WTC11 (cell line): ENCODE measurements at regions not wholly inside any gene's neighbourhood (a gene's known extent, or its start where the extent isn't known, plus 50 kb on each side); places are given as distances from the start of the nearest gene placed in this dataset.

Source experiments
- ATAC-seq: fragments of 200-7000 bp; cut with Tn5 transposase; 2 replicates; pipeline ENCODE4 v1.10.0; 2021; ENCODE audit warnings: mild to moderate bottlenecking, moderate library complexity
- CTCF ChIA-PET: fragments of 300-600 bp; sonication (Branson Sonifier 250); formaldehyde crosslinking; loops from one replicate; lab custom pipeline; 2021; ENCODE audit warnings: antibody characterized with exemption; lab: Charles Lee
- POLR2A ChIA-PET: fragments of 350-600 bp; sonication (Branson Sonifier 250); formaldehyde crosslinking; loops from one replicate; lab custom pipeline; 2021; ENCODE audit warnings: antibody characterized with exemption; lab: Charles Lee
- DNase-seq: peaks from one replicate; pipeline ENCODE4 v3.0.0; 2021; ENCODE audit warnings: low spot score
- H3K27ac Mint-ChIP-seq: 2 replicates; pipeline ENCODE4 v1.8.0; 2021; ENCODE audit warnings: mixed read lengths
- H3K27me3 Mint-ChIP-seq: 2 replicates; pipeline ENCODE4 v1.8.0; 2021; ENCODE audit warnings: low read depth, mild to moderate bottlenecking, moderate library complexity, mixed read lengths
- H3K36me3 Mint-ChIP-seq: 2 replicates; pipeline ENCODE4 v1.8.0; 2021; ENCODE audit warnings: mixed read lengths
- H3K4me1 Mint-ChIP-seq: 2 replicates; pipeline ENCODE4 v1.8.0; 2022; ENCODE audit warnings: mixed read lengths
- H3K4me3 Mint-ChIP-seq: 2 replicates; pipeline ENCODE4 v1.8.0; 2021; ENCODE audit warnings: mild to moderate bottlenecking, moderate library complexity, mixed read lengths
- H3K9me3 Mint-ChIP-seq: 2 replicates; pipeline ENCODE4 v1.8.0; 2021; ENCODE audit warnings: mixed read lengths
- AR ChIP-seq: fragments of 250-450 bp; sonication (Bioruptor Pico); IDR thresholded peaks from 2 replicates; pipeline ENCODE4 v1.9.0; 2021; ENCODE audit warnings: mild to moderate bottlenecking
- ARID4B ChIP-seq: sonication (generic); formaldehyde crosslinking; IDR thresholded peaks from 2 replicates; pipeline ENCODE4 v1.8.0; 2023; ENCODE audit warnings: missing genetic modification reagents, mild to moderate bottlenecking, borderline replicate concordance
- ATF1 ChIP-seq: sonication (generic); formaldehyde crosslinking; IDR thresholded peaks from 2 replicates; pipeline ENCODE4 v1.8.1; 2023; ENCODE audit warnings: mild to moderate bottlenecking, moderate library complexity, missing genetic modification reagents
- ATF2 ChIP-seq: sonication (generic); formaldehyde crosslinking; IDR thresholded peaks from 2 replicates; pipeline ENCODE4 v1.8.1; 2022; ENCODE audit warnings: low read depth, missing genetic modification reagents, borderline replicate concordance
- E2F4 ChIP-seq: sonication (generic); formaldehyde crosslinking; IDR thresholded peaks from 2 replicates; pipeline ENCODE4 v1.8.1; 2022; ENCODE audit warnings: low read depth, mild to moderate bottlenecking, moderate library complexity, missing genetic modification reagents, borderline replicate concordance
- ESRRA ChIP-seq: sonication (generic); formaldehyde crosslinking; IDR thresholded peaks from 2 replicates; pipeline ENCODE4 v1.8.1; 2022; ENCODE audit warnings: mild to moderate bottlenecking, missing genetic modification reagents, borderline replicate concordance
- GABPB1 ChIP-seq: sonication (generic); formaldehyde crosslinking; IDR thresholded peaks from 2 replicates; pipeline ENCODE4 v1.8.1; 2023; ENCODE audit warnings: mild to moderate bottlenecking, missing genetic modification reagents
- IRF1 ChIP-seq: sonication (generic); formaldehyde crosslinking; IDR thresholded peaks from 2 replicates; pipeline ENCODE4 v1.8.0; 2023; ENCODE audit warnings: missing genetic modification reagents
- JAZF1 ChIP-seq: fragments of 250-450 bp; sonication (Bioruptor Pico); IDR thresholded peaks from 2 replicates; pipeline ENCODE4 v1.9.0; 2021; ENCODE audit warnings: moderate library complexity, mild to moderate bottlenecking, inconsistent platforms
- MXD4 ChIP-seq: fragments of 250-450 bp; sonication (Bioruptor Pico); IDR thresholded peaks from 2 replicates; pipeline ENCODE4 v1.8.0; 2021; ENCODE audit warnings: mild to moderate bottlenecking, moderate library complexity, borderline replicate concordance
- RELA ChIP-seq: sonication (generic); formaldehyde crosslinking; IDR thresholded peaks from 2 replicates; pipeline ENCODE4 v1.8.1; 2022; ENCODE audit warnings: missing genetic modification reagents, mild to moderate bottlenecking, borderline replicate concordance
- RORB ChIP-seq: fragments of 250-450 bp; sonication (Bioruptor Pico); IDR thresholded peaks from 2 replicates; pipeline ENCODE4 v1.9.0; 2021; ENCODE audit warnings: mild to moderate bottlenecking
- SOX15 ChIP-seq: fragments of 250-450 bp; sonication (Bioruptor Pico); IDR thresholded peaks from 2 replicates; pipeline ENCODE4 v1.9.0; 2021; ENCODE audit warnings: mild to moderate bottlenecking
- TP53 ChIP-seq: sonication (generic); formaldehyde crosslinking; IDR thresholded peaks from 2 replicates; pipeline ENCODE4 v1.8.1; 2023; ENCODE audit warnings: mild to moderate bottlenecking, missing genetic modification reagents
- USF2 ChIP-seq: sonication (generic); formaldehyde crosslinking; IDR thresholded peaks from 2 replicates; pipeline ENCODE4 v1.8.1; 2023; ENCODE audit warnings: mild to moderate bottlenecking, missing genetic modification reagents, moderate library complexity
- ZBTB43 ChIP-seq: sonication (generic); formaldehyde crosslinking; IDR thresholded peaks from 2 replicates; pipeline ENCODE4 v1.8.1; 2023; ENCODE audit warnings: mild to moderate bottlenecking, missing genetic modification reagents
- ZNF138 ChIP-seq: sonication (generic); formaldehyde crosslinking; conservative IDR thresholded peaks from 2 replicates; pipeline ENCODE4 v1.8.1; 2022; ENCODE audit warnings: mild to moderate bottlenecking, moderate library complexity, missing genetic modification reagents
- ZNF281 ChIP-seq: sonication (generic); formaldehyde crosslinking; IDR thresholded peaks from 2 replicates; pipeline ENCODE4 v1.8.0; 2023; ENCODE audit warnings: mild to moderate bottlenecking, missing genetic modification reagents

- TF ChIP-seq ARID4B (CRISPR knock-in tag) (no peak), IRF1 (CRISPR knock-in tag) (no peak), ESRRA (no peak), ATF1 (CRISPR knock-in tag) (no peak), GABPB1 (CRISPR knock-in tag) (no peak), TP53 (CRISPR knock-in tag) (no peak), AR (CRISPR knock-in tag) (no peak)
- TF ChIP-seq, all 79 proteins: peak for 0
Observed at GRCh38 chr2:59383473-59383872, 1142.3 kb upstream of the FANCL start (continued).

GRCh38 chr2:59378127-59378526, 1137.0 kb upstream of the FANCL start:
- CTCF ChIA-PET: no interaction called here
- peaks cover 6% of the 10 kb centered on the region for H3K4me1 Mint-ChIP-seq
- no peak overlapping the region for H3K4me3 Mint-ChIP-seq
- POLR2A ChIA-PET: no interaction called here
- ATAC-seq (no peak), DNase-seq (no peak)
- no peaks in the 10 kb centered on the region; the same call in 1 of the 2 replicates for H3K36me3 Mint-ChIP-seq
- H3K27me3 Mint-ChIP-seq: no peaks in the 10 kb centered on the region
- TF ChIP-seq ZBTB43 (CRISPR knock-in tag): no peak
- TF ChIP-seq MXD4: no peak
- TF ChIP-seq, all 79 proteins: peak for 0
- H3K27ac Mint-ChIP-seq: no peak overlapping the region
- peaks cover 14% of the 10 kb centered on the region for H3K9me3 Mint-ChIP-seq

GRCh38 chr2:59366288-59366687, 1125.2 kb upstream of the FANCL start:
- Mint-ChIP-seq H3K9me3 (no peaks in the 10 kb centered on the region), H3K27me3 (no peaks in the 10 kb centered on the region), H3K4me1 (peaks cover 9% of the 10 kb centered on the region), H3K4me3 (no peak overlapping the region), H3K27ac (no peak overlapping the region), H3K36me3 (no peaks in the 10 kb centered on the region)
- ATAC-seq (no peak), DNase-seq (no peak)
- ChIA-PET CTCF (no interaction called here), POLR2A (interaction anchor here (0.6 kb wide), 1 partner anchor 661 kb away, joined by 4 read pairs; no protein-coding TSS in a partner anchor)
- TF ChIP-seq ATF2 (CRISPR knock-in tag): no peak
- TF ChIP-seq RORB (CRISPR knock-in tag): no peak
- no peak for TF ChIP-seq JAZF1 (CRISPR knock-in tag)
- TF ChIP-seq RELA (CRISPR knock-in tag): no peak
- no peak for TF ChIP-seq ZNF281 (CRISPR knock-in tag)
- no peak for TF ChIP-seq E2F4
- TF ChIP-seq ATF1 (CRISPR knock-in tag): no peak
- TF ChIP-seq USF2 (CRISPR knock-in tag): no peak
- TF ChIP-seq ZNF138 (CRISPR knock-in tag): no peak
- no peak for TF ChIP-seq SOX15
